ENCODE measurements at regions not wholly inside any gene's neighbourhood (a gene's known extent, or its start where the extent isn't known, plus 50 kb on each side); places are given as distances from the start of the nearest gene placed in this dataset.

DNA sequence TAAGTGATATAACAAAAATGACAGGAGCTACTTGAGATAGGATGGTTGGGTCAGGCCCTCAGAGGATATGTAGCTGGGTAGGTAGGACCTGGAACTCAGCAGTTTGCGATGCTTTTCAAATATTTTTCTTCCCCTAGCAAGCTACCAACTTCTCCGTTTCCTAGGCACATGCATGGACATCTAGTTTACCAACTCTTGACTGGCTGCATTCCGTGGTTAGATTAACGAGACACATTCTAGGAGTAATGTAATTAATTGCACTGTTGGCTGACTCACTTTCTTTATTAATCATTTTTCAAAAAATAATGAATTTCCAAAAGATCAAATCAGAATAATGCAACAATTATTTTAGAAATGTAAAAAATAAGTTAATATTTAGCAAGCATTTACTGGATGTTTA is 95.9 kb downstream of the MACIR start:
- TF ChIP-seq, protein P1, sequence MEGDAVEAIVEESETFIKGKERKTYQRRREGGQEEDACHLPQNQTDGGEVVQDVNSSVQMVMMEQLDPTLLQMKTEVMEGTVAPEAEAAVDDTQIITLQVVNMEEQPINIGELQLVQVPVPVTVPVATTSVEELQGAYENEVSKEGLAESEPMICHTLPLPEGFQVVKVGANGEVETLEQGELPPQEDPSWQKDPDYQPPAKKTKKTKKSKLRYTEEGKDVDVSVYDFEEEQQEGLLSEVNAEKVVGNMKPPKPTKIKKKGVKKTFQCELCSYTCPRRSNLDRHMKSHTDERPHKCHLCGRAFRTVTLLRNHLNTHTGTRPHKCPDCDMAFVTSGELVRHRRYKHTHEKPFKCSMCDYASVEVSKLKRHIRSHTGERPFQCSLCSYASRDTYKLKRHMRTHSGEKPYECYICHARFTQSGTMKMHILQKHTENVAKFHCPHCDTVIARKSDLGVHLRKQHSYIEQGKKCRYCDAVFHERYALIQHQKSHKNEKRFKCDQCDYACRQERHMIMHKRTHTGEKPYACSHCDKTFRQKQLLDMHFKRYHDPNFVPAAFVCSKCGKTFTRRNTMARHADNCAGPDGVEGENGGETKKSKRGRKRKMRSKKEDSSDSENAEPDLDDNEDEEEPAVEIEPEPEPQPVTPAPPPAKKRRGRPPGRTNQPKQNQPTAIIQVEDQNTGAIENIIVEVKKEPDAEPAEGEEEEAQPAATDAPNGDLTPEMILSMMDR (IDR thresholded peaks at IDR 0.05; ENCODE audit: extremely low read depth in 1 of 2, insufficient read depth in 1 of 2, low read depth in 1 of 2, low read length in 2 of 2), result no peak
- no peak for TF ChIP-seq EZH2 (IDR thresholded peaks at IDR 0.05; ENCODE audit: borderline replicate concordance, low read depth, low read length, severe bottlenecking)
- TF ChIP-seq, protein P2, sequence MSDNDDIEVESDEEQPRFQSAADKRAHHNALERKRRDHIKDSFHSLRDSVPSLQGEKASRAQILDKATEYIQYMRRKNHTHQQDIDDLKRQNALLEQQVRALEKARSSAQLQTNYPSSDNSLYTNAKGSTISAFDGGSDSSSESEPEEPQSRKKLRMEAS (IDR thresholded peaks at IDR 0.05; ENCODE audit: insufficient read depth, insufficient read length), result no peak
- TF ChIP-seq MYC (IDR thresholded peaks at IDR 0.05; ENCODE audit: low read depth, low read length), result no peak

Measured in endothelial cell of umbilical vein (primary cell).